Sigmoid colon (tissue), 6 donors: ENCODE measurements at regions not wholly inside any gene's neighbourhood (a gene's known extent, or its start where the extent isn't known, plus 50 kb on each side); places are given as distances from the start of the nearest gene placed in this dataset.

ENCODE experiments used
- DNase-seq: peaks from one replicate; pipeline ENCODE4 v3.0.0-alpha.2; 2019
- H3K27ac ChIP-seq, 4 donors: fragments of 200-600 bp; sonication (generic); one replicate each; pipeline ENCODE4 v1.5.1; 2016 to 2019; ENCODE audit warnings: mild to moderate bottlenecking in 1 of 4
- H3K27me3 ChIP-seq, 3 donors: fragments of 200-600 bp; sonication (generic); one replicate each; pipeline ENCODE4 v1.5.1; 2019; ENCODE audit warnings: mild to moderate bottlenecking in 1 of 3
- H3K36me3 ChIP-seq, 4 donors: fragments of 200-600 bp; sonication (generic); one replicate each; pipeline ENCODE4 v1.5.1; 2016 to 2019
- H3K4me1 ChIP-seq, 4 donors: fragments of 200-600 bp; sonication (generic); one replicate each; pipeline ENCODE4 v1.5.1; 2017 to 2019
- H3K4me3 ChIP-seq, 4 donors: fragments of 200-600 bp; sonication (generic); one replicate each; pipeline ENCODE4 v1.5.1; 2017 to 2019; ENCODE audit warnings: mild to moderate bottlenecking in 2 of 4, moderate library complexity in 1 of 4
- H3K9me3 ChIP-seq, 4 donors: fragments of 200-600 bp in 3 of 4; sonication (generic) in 3 of 4; one replicate each; pipeline versions ENCODE4 v1.5.1 to v1.6.1; 2013 to 2019
- EP300 ChIP-seq, 4 donors: sonication (generic); formaldehyde crosslinking; IDR thresholded peaks; one replicate each; pipeline ENCODE4 v1.6.1; 2017; ENCODE audit warnings: antibody characterized with exemption in 4 of 4
- POLR2A ChIP-seq, 2 donors: fragments of 450-650 bp; IDR thresholded peaks; one replicate each; pipeline ENCODE4 v1.6.1; 2016; ENCODE audit warnings: antibody characterized with exemption in 2 of 2, mild to moderate bottlenecking in 2 of 2, moderate library complexity in 2 of 2
- POLR2AphosphoS5 ChIP-seq, 4 donors: sonication (generic); formaldehyde crosslinking; IDR thresholded peaks; one replicate each; pipeline ENCODE4 v1.6.1; 2017; ENCODE audit warnings: antibody characterized with exemption in 4 of 4
- WGBS, 2 donors: extraction: QIAGEN DNeasy Blood & Tissue Kit; methylation state at CpG; one replicate each; pipeline ENCODE4 v1.1.7; 2013; 5-methylcytosine and 5-hydroxymethylcytosine counted together
- intact Hi-C: fragments of 100-400 bp; cut with DNase I; formaldehyde crosslinking; loops from one replicate; pipeline ENCODE4 v1.15.1; 2023
- TF ChIP-seq, protein P1 (sequence below), 4 experiments: fragments of 450-650 bp in 3 of 4; fragments of 200-600 bp in 1 of 4; IDR thresholded peaks; one replicate each; pipeline ENCODE4 v1.5.1; 2016 to 2019; ENCODE audit warnings: antibody characterized with exemption in 4 of 4, mild to moderate bottlenecking in 3 of 4, moderate library complexity in 2 of 4
- donor health status: healthy with polysubstance abuse.
- donor health status: healthy.

DNA sequence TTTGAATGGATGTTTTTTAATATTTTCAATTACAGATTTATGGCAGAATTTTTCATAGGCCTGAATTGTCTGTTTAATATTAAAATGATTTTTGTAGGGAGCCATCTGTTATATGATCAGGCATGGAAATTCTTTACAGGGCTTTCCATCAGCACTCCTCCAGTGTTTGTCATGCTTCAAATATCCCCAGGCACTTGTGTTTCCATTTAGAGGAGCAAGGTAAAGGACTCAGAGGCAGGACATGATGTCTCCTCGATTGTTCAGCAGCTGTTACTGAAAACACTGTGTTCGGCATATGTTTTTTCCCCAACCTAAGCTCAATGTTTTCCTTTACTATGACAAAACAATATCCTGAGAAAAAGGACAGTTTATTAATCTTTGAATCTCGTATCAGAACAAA, 172.3 kb upstream of the RFX3 start:
- H3K36me3 ChIP-seq = no peaks in the 10 kb centered on the region
- intact Hi-C loops = no loop called here
- H3K4me3 ChIP-seq = no peak overlapping the region
- TF ChIP-seq POLR2A (IDR thresholded peaks at IDR 0.05) = no peak
- TF ChIP-seq POLR2AphosphoS5 (IDR thresholded peaks at IDR 0.05) = no peak
- TF ChIP-seq, protein P1, sequence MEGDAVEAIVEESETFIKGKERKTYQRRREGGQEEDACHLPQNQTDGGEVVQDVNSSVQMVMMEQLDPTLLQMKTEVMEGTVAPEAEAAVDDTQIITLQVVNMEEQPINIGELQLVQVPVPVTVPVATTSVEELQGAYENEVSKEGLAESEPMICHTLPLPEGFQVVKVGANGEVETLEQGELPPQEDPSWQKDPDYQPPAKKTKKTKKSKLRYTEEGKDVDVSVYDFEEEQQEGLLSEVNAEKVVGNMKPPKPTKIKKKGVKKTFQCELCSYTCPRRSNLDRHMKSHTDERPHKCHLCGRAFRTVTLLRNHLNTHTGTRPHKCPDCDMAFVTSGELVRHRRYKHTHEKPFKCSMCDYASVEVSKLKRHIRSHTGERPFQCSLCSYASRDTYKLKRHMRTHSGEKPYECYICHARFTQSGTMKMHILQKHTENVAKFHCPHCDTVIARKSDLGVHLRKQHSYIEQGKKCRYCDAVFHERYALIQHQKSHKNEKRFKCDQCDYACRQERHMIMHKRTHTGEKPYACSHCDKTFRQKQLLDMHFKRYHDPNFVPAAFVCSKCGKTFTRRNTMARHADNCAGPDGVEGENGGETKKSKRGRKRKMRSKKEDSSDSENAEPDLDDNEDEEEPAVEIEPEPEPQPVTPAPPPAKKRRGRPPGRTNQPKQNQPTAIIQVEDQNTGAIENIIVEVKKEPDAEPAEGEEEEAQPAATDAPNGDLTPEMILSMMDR (IDR thresholded peaks at IDR 0.05) = no peak
- no peak for TF ChIP-seq EP300 (IDR thresholded peaks at IDR 0.05)
- no peak overlapping the region for H3K27ac ChIP-seq
- no peak for DNase-seq
- 83 to 85% methylated on average over 3 of the region's 3 CpGs for WGBS, 2 donors
- H3K27me3 ChIP-seq = no peaks in the 10 kb centered on the region
- no peaks in the 10 kb centered on the region for H3K4me1 ChIP-seq
- no peaks in the 10 kb centered on the region for H3K9me3 ChIP-seq

DNA sequence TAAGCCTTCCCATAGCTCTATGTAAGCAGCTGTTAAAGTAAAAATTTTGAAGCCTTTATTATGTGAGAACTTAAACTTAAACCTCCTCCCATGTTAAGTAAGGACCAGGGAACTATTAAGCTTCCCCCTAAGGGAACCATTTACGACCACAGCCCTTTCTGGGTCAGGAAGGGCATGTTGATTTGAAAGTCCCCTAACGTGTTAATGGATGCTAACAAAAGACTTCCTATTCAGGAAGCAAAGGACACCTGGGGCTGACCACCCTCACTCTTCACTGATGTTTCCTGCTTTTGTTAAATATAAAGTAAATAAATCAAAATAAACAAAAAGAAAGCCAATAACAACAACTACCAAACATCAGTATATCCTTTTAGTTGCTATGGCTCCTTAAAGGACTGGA, 170.6 kb upstream of the RFX3 start:
- no peak for DNase-seq
- H3K27me3 ChIP-seq = no peaks in the 10 kb centered on the region
- H3K9me3 ChIP-seq = no peaks in the 10 kb centered on the region
- no peak overlapping the region for H3K4me3 ChIP-seq
- intact Hi-C loops = no loop called here
- TF ChIP-seq POLR2A (IDR thresholded peaks at IDR 0.05) (no peak), POLR2AphosphoS5 (IDR thresholded peaks at IDR 0.05) (no peak), EP300 (IDR thresholded peaks at IDR 0.05) (no peak)
- TF ChIP-seq, protein P1 (IDR thresholded peaks at IDR 0.05) = no peak
- WGBS, 2 donors = 39 to 64% methylated on average over 2 of the region's 2 CpGs
- no peaks in the 10 kb centered on the region for H3K36me3 ChIP-seq
- no peaks in the 10 kb centered on the region for H3K4me1 ChIP-seq
- H3K27ac ChIP-seq = no peak overlapping the region

DNA sequence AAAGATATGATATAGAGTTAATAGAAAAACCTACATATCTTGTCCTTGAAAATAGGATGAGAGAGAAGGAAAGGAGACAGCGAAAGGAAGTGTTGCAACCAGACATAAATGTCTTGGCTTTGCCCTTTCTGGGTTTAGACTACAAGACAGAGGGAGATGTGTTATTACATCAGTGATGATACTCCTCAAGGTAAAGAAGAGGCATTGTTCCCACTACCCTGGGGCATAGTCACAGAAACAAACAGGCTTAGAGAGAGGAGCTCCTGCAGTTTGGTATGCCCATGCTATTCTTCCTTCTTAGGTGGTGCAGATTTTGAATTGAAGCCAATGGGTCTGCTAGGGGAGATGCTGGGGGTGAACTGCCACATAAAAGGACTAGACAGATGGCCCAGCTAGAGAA, 166.8 kb upstream of the RFX3 start:
- Histone ChIP-seq H3K27ac (no peak overlapping the region), H3K4me1 (no peaks in the 10 kb centered on the region), H3K36me3 (no peaks in the 10 kb centered on the region), H3K27me3 (no peaks in the 10 kb centered on the region), H3K4me3 (no peak overlapping the region), H3K9me3 (no peaks in the 10 kb centered on the region)
- no peak for DNase-seq
- WGBS, 2 donors = 97 to 98% methylated on average over 1 of the region's 1 CpG
- intact Hi-C loops = no loop called here
- TF ChIP-seq, protein P1 (IDR thresholded peaks at IDR 0.05) = no peak
- no peak for TF ChIP-seq POLR2AphosphoS5 (IDR thresholded peaks at IDR 0.05)
- TF ChIP-seq EP300 (IDR thresholded peaks at IDR 0.05) = no peak
- no peak for TF ChIP-seq POLR2A (IDR thresholded peaks at IDR 0.05)

DNA sequence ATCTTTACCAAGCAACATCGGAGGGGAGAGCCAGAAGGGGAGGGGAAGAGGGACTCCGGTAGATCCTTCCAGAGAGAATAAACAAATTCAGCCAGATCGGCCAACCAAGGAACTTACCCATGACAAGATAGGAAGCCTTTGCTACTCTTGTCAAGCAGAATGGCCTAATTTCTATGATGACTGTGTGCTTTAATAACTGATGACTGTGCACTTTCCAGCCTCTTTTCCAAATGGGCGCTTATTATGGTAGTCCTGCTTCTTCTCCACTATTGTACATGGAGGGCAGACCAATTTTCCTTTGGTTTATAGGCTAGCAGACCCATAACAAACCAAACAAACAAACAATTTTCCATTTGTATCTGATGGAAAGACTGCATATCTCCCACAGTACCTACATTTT, 163.8 kb upstream of the RFX3 start:
- H3K36me3 ChIP-seq = no peaks in the 10 kb centered on the region
- no peaks in the 10 kb centered on the region for H3K27me3 ChIP-seq
- TF ChIP-seq POLR2A (IDR thresholded peaks at IDR 0.05) (no peak), EP300 (IDR thresholded peaks at IDR 0.05) (no peak), POLR2AphosphoS5 (IDR thresholded peaks at IDR 0.05) (no peak)
- TF ChIP-seq, protein P1 (IDR thresholded peaks at IDR 0.05) = no peak
- intact Hi-C loops = no loop called here
- no peaks in the 10 kb centered on the region for H3K4me1 ChIP-seq
- H3K27ac ChIP-seq = no peak overlapping the region
- no peak overlapping the region for H3K4me3 ChIP-seq
- no peak for DNase-seq
- 83 to 94% methylated on average over 4 of the region's 4 CpGs for WGBS, 2 donors
- H3K9me3 ChIP-seq = no peaks in the 10 kb centered on the region

DNA sequence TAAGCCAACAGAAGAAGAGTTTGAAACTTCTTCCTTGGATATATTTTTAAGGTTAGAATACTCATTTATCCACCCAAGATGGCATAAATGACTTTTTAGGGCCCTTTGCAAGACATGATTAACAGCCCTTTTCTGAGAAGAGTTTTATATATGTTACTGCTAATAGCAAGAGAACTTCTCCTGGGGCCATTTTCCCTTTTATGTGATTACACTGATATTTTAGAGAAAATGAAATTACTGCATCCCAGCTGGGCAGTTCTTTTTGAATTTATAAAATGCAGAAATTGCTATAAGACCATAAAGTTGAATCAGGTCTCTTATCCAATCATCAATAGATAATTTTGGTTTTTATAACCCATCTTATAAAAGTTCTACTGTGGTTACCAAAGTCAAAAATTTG, 161.3 kb upstream of the RFX3 start:
- Histone ChIP-seq H3K9me3 (no peaks in the 10 kb centered on the region), H3K4me3 (no peak overlapping the region), H3K4me1 (no peaks in the 10 kb centered on the region), H3K27ac (no peak overlapping the region), H3K36me3 (no peaks in the 10 kb centered on the region), H3K27me3 (no peaks in the 10 kb centered on the region)
- no peak for DNase-seq
- TF ChIP-seq, protein P1 (IDR thresholded peaks at IDR 0.05) = no peak
- TF ChIP-seq EP300 (IDR thresholded peaks at IDR 0.05) (no peak), POLR2A (IDR thresholded peaks at IDR 0.05) (no peak), POLR2AphosphoS5 (IDR thresholded peaks at IDR 0.05) (no peak)
- intact Hi-C loops = no loop called here
